ENCODE measurements at regions not wholly inside any gene's neighbourhood (a gene's known extent, or its start where the extent isn't known, plus 50 kb on each side); places are given as distances from the start of the nearest gene placed in this dataset.
"Not testable (repeated sequence)": the region's sequence is repeated elsewhere in the genome, so short reads cannot be mapped to it uniquely, and the experiment has no call there.

DNA sequence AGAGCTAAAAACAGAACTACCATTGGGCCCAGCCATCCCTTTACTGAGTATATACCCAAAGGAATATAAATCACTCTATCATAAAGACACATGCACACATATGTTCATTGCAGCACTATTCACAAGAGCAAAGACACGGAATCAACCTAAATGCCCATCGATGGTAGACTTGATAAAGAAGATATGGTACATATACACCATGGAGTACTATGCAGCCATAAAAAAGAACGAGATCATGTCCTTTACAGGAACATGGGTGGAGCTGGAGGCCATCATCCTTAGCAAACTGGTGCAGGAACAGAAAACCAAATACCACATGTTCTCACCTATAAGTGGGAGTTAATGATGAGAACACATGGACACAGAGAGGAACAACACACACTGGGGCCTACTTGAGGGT lies 227.1 kb upstream of the RBBP8 start:
- H3K27me3 Mint-ChIP-seq, result peaks cover 5 to 13% of the 10 kb centered on the region in 2 donors
- H3K36me3 Mint-ChIP-seq; H3K9me3 Mint-ChIP-seq; H3K4me3 Mint-ChIP-seq; ATAC-seq; H3K27ac Mint-ChIP-seq; H3K4me1 Mint-ChIP-seq (ENCODE audit: low read depth in 2 of 2); DNase-seq (ENCODE audit: low spot score): not testable (repeated sequence)

GRCh38 chr18:22709288-22710060 lies 223.7 kb upstream of the RBBP8 start:
- H3K9me3 Mint-ChIP-seq, result no peaks in the 10 kb centered on the region
- ATAC-seq, result no peak
- no peak overlapping the region for H3K27ac Mint-ChIP-seq
- no peak overlapping the region for H3K4me3 Mint-ChIP-seq
- peaks cover 5 to 8% of the 10 kb centered on the region in 2 donors for H3K27me3 Mint-ChIP-seq
- H3K4me1 Mint-ChIP-seq (ENCODE audit: low read depth in 2 of 2), result no peaks in the 10 kb centered on the region
- DNase-seq (ENCODE audit: low spot score), result no peak
- no peaks in the 10 kb centered on the region for H3K36me3 Mint-ChIP-seq

GRCh38 chr18:22710673-22711191 lies 222.4 kb upstream of the RBBP8 start:
- no peaks in the 10 kb centered on the region for H3K9me3 Mint-ChIP-seq
- H3K27ac Mint-ChIP-seq, result no peak overlapping the region
- H3K36me3 Mint-ChIP-seq, result no peaks in the 10 kb centered on the region
- ATAC-seq (no peak), DNase-seq (ENCODE audit: low spot score) (no peak)
- H3K27me3 Mint-ChIP-seq, result peaks cover 5 to 8% of the 10 kb centered on the region in 2 donors
- no peak overlapping the region for H3K4me3 Mint-ChIP-seq
- no peaks in the 10 kb centered on the region for H3K4me1 Mint-ChIP-seq (ENCODE audit: low read depth in 2 of 2)

GRCh38 chr18:22711192-22711685 lies 221.9 kb upstream of the RBBP8 start:
- Mint-ChIP-seq H3K9me3 (no peaks in the 10 kb centered on the region), H3K4me1 (ENCODE audit: low read depth in 2 of 2) (no peaks in the 10 kb centered on the region), H3K4me3 (no peak overlapping the region), H3K36me3 (no peaks in the 10 kb centered on the region), H3K27ac (no peak overlapping the region), H3K27me3 (peaks cover 5 to 8% of the 10 kb centered on the region in 2 donors)
- no peak for DNase-seq (ENCODE audit: low spot score)
- ATAC-seq, result no peak

GRCh38 chr18:22713511-22713910 lies 219.6 kb upstream of the RBBP8 start:
- ATAC-seq, result no peak

DNA sequence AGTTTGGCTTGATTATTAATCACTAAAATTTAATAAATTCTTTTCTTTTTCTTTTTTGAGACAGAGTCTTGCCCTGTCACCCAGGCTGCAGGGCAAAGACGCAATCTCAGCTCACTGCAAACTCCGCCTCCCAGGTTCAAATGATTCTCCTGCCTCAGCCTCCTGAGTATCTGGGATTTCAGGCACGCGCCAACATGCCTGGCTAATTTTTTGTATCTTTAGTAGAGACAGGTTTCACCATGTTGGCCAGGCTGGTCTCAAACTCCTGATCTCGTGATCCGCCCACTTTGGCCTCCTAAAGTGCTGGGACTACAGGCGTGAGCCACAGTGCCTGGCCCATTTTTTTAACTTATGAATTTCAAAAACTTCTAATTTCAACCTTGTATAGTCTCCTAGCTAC lies 215.6 kb upstream of the RBBP8 start:
- H3K9me3 Mint-ChIP-seq, result not testable (repeated sequence)

More at GRCh38 chr18:22713511-22713910, 219.6 kb upstream of the RBBP8 start:
- H3K4me3 Mint-ChIP-seq, result no peak overlapping the region
- peaks cover 8 to 12% of the 10 kb centered on the region in 2 donors for H3K27me3 Mint-ChIP-seq
- H3K9me3 Mint-ChIP-seq, result no peaks in the 10 kb centered on the region
- H3K27ac Mint-ChIP-seq, result no peak overlapping the region
- no peak for DNase-seq (ENCODE audit: low spot score)
- no peaks in the 10 kb centered on the region for H3K4me1 Mint-ChIP-seq (ENCODE audit: low read depth in 2 of 2)
- no peaks in the 10 kb centered on the region for H3K36me3 Mint-ChIP-seq

DNA sequence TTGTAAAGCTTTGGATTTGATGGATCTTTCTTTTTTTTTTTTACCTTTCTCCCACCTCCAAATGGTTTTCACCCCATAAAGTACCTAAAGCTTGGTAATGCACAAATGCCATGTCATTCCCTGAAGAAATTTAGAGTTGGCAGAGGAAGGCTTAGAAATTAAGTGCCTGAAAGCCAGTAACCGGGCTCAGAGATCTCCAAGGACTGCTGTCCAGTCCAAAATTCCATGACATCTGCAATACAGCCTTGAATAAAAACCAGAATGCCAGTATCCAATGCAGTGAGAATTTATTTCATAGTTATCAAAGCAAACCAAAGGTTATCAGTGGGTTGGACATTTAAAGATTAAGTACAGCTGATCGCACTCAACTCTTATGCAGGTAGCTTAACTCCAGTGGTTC lies 209.9 kb upstream of the RBBP8 start:
- DNase-seq (ENCODE audit: low spot score) (no peak), ATAC-seq (no peak)
- H3K4me1 Mint-ChIP-seq (ENCODE audit: low read depth in 2 of 2), result no peaks in the 10 kb centered on the region
- H3K9me3 Mint-ChIP-seq, result no peaks in the 10 kb centered on the region
- no peaks in the 10 kb centered on the region for H3K36me3 Mint-ChIP-seq
- peaks cover 6 to 13% of the 10 kb centered on the region in 2 donors for H3K27me3 Mint-ChIP-seq
- no peak overlapping the region for H3K27ac Mint-ChIP-seq
- no peak overlapping the region for H3K4me3 Mint-ChIP-seq

More for the DNA sequence above, 215.6 kb upstream of the RBBP8 start:
- peaks cover 7 to 15% of the 10 kb centered on the region in 2 donors for H3K27me3 Mint-ChIP-seq
- not testable (repeated sequence) for ATAC-seq; H3K4me1 Mint-ChIP-seq (ENCODE audit: low read depth in 2 of 2); H3K36me3 Mint-ChIP-seq; H3K4me3 Mint-ChIP-seq; H3K27ac Mint-ChIP-seq; DNase-seq (ENCODE audit: low spot score)

- H3K9me3 Mint-ChIP-seq, result no peaks in the 10 kb centered on the region
- H3K27ac Mint-ChIP-seq, result no peak overlapping the region
- no peaks in the 10 kb centered on the region for H3K36me3 Mint-ChIP-seq
- no peak overlapping the region for H3K4me3 Mint-ChIP-seq
- H3K4me1 Mint-ChIP-seq (ENCODE audit: low read depth in 2 of 2), result no peaks in the 10 kb centered on the region
- DNase-seq (ENCODE audit: low spot score) (no peak), ATAC-seq (no peak)
- H3K27me3 Mint-ChIP-seq, result peaks cover 5 to 13% of the 10 kb centered on the region in 2 donors
Measured at GRCh38 chr18:22723773-22724172, 209.4 kb upstream of the RBBP8 start.

- no peak overlapping the region for H3K4me3 Mint-ChIP-seq
- H3K4me1 Mint-ChIP-seq (ENCODE audit: low read depth in 2 of 2), result no peaks in the 10 kb centered on the region
- no peak for ATAC-seq
- peaks cover 5 to 14% of the 10 kb centered on the region in 2 donors for H3K27me3 Mint-ChIP-seq
- no peak overlapping the region for H3K27ac Mint-ChIP-seq
- no peaks in the 10 kb centered on the region for H3K9me3 Mint-ChIP-seq
- H3K36me3 Mint-ChIP-seq, result no peaks in the 10 kb centered on the region
- DNase-seq (ENCODE audit: low spot score), result no peak
Measured at GRCh38 chr18:22726469-22726868, 206.7 kb upstream of the RBBP8 start.

- Mint-ChIP-seq H3K4me3 (no peak overlapping the region), H3K9me3 (no peaks in the 10 kb centered on the region), H3K27me3 (peaks cover 11 to 19% of the 10 kb centered on the region in 2 donors), H3K36me3 (no peaks in the 10 kb centered on the region), H3K27ac (no peak overlapping the region), H3K4me1 (ENCODE audit: low read depth in 2 of 2) (no peaks in the 10 kb centered on the region)
- DNase-seq (ENCODE audit: low spot score), result no peak
- ATAC-seq, result no peak
Measured at GRCh38 chr18:22728016-22728415, 205.1 kb upstream of the RBBP8 start.

- DNase-seq (ENCODE audit: low spot score) (no peak), ATAC-seq (no peak)
- Mint-ChIP-seq H3K36me3 (no peaks in the 10 kb centered on the region), H3K27ac (no peak overlapping the region), H3K4me1 (ENCODE audit: low read depth in 2 of 2) (no peaks in the 10 kb centered on the region), H3K4me3 (no peak overlapping the region), H3K27me3 (peaks cover 16 to 22% of the 10 kb centered on the region in 2 donors), H3K9me3 (peaks cover 3% of the 10 kb centered on the region)
Measured at GRCh38 chr18:22728481-22729105, 204.5 kb upstream of the RBBP8 start.

GRCh38 chr18:22731398-22731797 lies 201.7 kb upstream of the RBBP8 start:
- Mint-ChIP-seq H3K9me3 (peaks cover 3% of the 10 kb centered on the region), H3K36me3 (no peaks in the 10 kb centered on the region), H3K4me1 (ENCODE audit: low read depth in 2 of 2) (no peaks in the 10 kb centered on the region), H3K4me3 (no peak overlapping the region), H3K27me3 (peaks cover 17 to 23% of the 10 kb centered on the region in 2 donors), H3K27ac (no peak overlapping the region)
- no peak for DNase-seq (ENCODE audit: low spot score)
- ATAC-seq, result no peak

DNA sequence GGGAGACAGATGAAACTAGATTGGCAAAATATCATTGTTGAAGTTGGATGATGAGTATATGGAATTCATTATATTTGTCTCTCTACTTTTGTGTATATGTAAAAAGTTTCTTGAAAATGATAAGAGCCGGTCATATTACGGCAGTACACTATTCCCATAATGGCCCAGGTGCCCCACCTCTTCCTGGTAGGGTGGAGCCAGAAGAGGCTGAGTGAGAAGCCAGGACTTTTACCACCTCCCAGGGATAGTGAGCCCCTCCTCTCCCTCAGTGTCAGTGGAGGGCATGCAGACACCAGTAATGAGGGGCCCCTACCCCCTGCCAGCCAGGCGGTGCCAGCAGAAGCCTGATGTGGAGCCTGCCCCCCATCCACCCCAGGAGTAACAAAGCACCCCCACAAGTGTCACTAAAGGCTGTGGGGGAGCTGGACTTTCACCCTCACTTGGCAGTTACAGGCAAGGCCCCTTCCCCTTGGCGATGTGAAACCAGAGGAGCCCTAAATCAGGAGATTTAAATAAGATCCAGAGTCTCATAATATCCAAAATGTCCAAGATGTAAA lies 198.9 kb upstream of the RBBP8 start:
- peaks cover 3% of the 10 kb centered on the region for H3K9me3 Mint-ChIP-seq
- no peak for ATAC-seq
- H3K4me3 Mint-ChIP-seq, result no peak overlapping the region
- H3K27me3 Mint-ChIP-seq, result peaks cover 15 to 16% of the 10 kb centered on the region in 2 donors
- no peaks in the 10 kb centered on the region for H3K4me1 Mint-ChIP-seq (ENCODE audit: low read depth in 2 of 2)
- DNase-seq (ENCODE audit: low spot score), result no peak
- H3K27ac Mint-ChIP-seq, result no peak overlapping the region
- H3K36me3 Mint-ChIP-seq, result no peaks in the 10 kb centered on the region
